ENCODE measurements at regions not wholly inside any gene's neighbourhood (a gene's known extent, or its start where the extent isn't known, plus 50 kb on each side); places are given as distances from the start of the nearest gene placed in this dataset.
A peak's percentile ranks its signal among the peaks of the same experiment; 100 is the strongest.

DNA sequence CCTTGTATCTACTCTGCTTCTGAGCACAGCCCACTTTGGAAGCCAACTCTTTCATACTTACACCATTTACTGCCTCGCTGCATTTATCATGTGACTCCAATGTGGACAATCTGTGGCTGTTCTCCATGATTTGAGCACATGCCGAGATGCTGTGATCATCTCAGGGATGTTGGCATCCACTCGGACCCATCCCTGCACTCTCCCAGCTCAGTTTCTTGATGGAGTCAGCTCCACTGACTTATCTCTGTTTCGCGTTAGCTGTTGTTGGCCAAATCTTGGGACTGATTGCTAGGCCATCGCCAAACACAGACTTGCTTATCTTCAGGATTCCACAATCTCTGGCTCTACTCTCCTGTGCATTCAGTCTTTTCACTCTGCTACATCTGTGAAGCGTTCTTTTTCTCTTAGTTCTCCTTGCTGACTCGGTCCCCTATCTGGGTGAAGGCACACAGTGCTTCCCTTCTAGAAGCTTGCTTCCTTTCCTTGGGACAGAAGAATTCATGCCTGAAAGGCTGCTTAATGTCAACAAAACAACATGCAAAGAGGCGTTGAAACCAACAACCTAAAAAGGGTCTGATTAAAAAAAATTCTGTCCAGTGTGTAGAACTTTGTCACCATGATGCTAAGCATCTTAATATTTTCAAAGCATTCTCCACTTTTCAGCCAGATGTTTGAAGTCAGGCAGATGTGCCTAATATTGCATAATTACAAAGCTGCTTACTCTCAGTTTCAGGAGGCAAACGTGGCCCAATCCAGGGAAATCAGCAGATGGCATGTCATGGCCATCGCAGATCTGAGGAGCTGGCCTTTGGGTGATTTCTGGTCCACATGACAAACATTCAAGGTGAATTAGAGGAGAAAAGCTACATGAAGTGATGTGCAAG is 120.7 kb downstream of the NGF start:
- in situ Hi-C loops (cut with HindIII; ENCODE audit: low pct_unique_long_range_greater_than_20kb, low sequenced_read_pairs) = no loop called here
- no peak for DNase-seq (ENCODE audit: low read depth in 1 of 2, low spot score in 1 of 2)
- TF ChIP-seq JUND (IDR thresholded peaks at IDR 0.05; ENCODE audit: low read depth) = no peak

DNA sequence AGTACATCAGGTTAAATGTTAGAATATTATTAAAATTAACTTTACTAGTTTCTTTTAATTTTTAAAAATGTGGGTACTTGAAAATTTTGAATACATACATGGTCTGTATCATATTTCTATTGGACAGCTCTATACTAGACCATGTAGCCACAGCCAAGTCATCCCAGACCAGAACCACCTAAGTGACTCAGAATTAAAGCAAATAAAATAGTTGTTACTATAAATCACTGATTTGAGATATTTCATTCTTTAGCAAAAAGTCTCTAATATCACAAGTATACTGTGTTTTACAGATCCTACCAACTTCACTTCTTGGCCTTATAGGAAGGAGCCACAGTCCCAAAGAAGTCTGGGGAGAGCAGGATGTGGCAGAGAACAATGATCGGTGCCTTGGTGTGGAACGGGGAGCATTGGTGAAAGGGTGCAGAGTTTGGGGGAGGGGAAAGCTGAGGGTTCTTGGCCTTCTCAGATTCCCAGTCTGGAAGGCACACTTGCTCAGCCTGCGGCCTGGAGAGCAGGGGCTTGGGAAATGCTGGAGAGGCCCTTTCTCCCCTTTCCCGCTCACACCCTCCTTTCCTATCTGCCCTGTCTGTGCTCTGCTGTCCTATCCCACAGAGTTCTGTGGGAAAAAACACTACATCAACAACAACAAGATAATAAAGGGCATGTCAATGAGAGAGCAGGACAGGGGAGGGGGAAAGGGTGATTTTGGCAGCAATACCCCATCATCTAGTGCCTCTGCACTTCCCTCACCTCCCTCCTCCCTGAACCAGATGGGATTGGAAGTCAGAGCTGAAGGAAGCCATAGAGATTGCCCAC is 122.1 kb downstream of the NGF start:
- in situ Hi-C loops (cut with HindIII; ENCODE audit: low pct_unique_long_range_greater_than_20kb, low sequenced_read_pairs) = no loop called here
- no peak for TF ChIP-seq JUND (IDR thresholded peaks at IDR 0.05; ENCODE audit: low read depth)
- DNase-seq (ENCODE audit: low read depth in 1 of 2, low spot score in 1 of 2) = no peak

DNA sequence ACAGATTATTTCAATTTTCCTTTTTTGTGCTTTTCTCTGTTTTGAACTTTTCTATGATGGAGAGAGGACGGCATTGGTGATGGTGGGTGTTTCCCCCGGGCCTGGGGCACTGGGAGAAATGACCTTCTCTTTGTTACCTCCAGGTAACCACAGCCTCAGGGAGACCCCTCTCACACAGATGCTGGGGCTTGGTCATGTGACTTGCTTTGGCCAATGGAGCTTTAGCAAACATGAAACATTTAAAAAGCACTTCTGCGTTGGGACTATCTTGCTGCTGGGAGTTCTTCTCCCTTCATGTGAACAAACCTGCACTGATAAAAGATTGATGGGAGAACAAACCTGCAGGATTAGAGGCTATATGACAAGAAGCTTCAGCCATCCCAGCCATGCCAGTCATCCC is 122.9 kb downstream of the NGF start:
- in situ Hi-C loops (cut with HindIII; ENCODE audit: low pct_unique_long_range_greater_than_20kb, low sequenced_read_pairs) = no loop called here
- DNase-seq (ENCODE audit: low read depth in 1 of 2, low spot score in 1 of 2) = no peak
- no peak for TF ChIP-seq JUND (IDR thresholded peaks at IDR 0.05; ENCODE audit: low read depth)

DNA sequence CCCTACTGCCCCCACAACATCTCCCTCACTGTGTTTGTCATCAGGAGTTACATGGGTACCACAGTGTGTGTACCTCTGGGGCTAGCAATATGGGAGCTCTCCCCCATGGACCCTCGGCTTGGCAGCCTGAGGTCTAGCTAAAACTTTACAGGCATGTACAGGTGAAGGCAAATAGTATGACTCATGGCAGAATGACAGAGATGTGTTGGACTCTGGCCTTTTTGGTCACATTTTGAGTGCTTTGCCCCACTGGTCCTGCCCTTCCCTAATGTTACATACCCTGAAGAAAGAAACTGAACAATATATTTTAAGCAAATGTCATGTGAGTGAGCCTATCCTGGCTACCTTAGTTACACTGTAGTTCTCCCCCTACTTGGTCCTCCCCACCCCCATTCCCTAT is 124.0 kb downstream of the NGF start:
- TF ChIP-seq JUND (IDR thresholded peaks at IDR 0.05; ENCODE audit: low read depth) = no peak
- no peak for DNase-seq (ENCODE audit: low read depth in 1 of 2, low spot score in 1 of 2)
- in situ Hi-C loops (cut with HindIII; ENCODE audit: low pct_unique_long_range_greater_than_20kb, low sequenced_read_pairs) = no loop called here

DNA sequence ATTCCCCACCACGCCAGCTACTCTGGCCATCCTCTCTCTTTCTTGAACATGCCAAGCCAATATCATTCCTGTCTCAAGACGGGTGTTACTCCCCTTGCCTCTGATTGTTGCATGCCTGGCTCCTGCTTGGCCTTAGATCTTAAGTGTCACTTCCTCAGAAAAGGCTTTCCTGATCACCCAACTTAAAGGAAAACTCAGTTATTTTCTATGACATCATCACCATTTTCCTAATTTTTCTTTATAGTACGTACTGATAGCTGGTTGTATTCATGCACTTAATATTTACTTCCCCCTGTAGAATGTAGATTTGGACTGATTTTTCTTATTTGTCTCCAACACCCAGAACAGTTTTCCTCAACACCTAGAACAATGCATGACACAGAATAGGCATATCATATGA is 123.8 kb upstream of the TSPAN2 start:
- in situ Hi-C loops (cut with HindIII; ENCODE audit: low pct_unique_long_range_greater_than_20kb, low sequenced_read_pairs) = no loop called here
- TF ChIP-seq JUND (IDR thresholded peaks at IDR 0.05; ENCODE audit: low read depth) = no peak

DNA sequence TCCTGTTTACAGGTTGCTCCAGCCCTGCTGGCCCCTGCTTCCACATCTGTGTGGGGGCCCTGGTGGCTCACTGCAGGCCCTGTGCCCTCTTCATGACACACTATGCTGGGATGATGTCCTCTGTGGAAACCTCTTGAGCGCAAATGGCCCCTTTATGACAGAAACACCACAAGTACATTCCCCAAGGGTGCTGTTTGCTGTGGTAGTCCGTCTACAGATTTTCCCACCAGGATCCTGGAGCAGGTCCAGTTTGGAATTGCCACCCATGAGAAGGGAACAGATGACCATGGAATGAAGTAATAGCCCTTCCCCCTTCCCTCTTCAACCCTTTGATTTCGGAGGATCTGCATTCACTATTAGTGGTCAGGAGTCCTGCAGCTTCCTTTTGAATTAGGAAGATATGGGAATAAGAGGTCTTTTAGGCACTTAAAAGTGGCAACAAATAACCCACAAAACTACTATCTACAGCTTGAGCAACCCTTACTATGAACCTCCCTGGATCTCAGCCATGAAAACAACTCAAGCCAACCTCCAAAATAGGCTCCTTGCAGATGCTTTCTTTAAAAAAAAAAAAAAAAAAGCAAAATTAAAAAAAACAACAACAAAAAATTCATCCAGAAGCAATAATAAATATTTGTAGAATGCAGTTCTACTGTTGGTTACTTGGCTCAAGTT is 121.9 kb upstream of the TSPAN2 start:
- TF ChIP-seq JUND (IDR thresholded peaks at IDR 0.05; ENCODE audit: low read depth) = no peak
- DNase-seq (ENCODE audit: low read depth in 1 of 2, low spot score in 1 of 2) = no peak
- in situ Hi-C loops (cut with HindIII; ENCODE audit: low pct_unique_long_range_greater_than_20kb, low sequenced_read_pairs) = no loop called here

More for the DNA sequence above, 123.8 kb upstream of the TSPAN2 start:
- no peak for DNase-seq (ENCODE audit: low read depth in 1 of 2, low spot score in 1 of 2)

DNA sequence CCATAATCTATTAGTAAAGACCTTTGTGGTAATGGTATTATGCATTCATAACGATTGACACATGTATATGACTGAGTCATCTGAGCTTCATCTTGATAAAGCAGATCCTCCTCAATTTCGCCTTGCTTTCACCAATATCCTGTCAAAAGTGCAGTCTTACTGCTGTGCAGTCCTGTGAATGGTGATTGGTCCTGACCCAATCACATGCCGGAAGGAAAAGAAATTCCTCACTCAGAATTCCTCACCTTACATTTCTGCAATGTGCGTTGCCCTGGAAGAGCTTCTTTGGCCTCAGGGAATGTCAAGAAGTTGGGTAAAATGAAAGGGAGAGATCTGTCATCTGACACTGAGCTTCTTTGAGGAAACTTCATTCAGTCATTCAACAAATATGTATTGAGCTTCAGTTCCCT is 121.0 kb upstream of the TSPAN2 start:
- peak; percentile 7 to 84 for DNase-seq (ENCODE audit: low read depth in 1 of 2, low spot score in 1 of 2)
- in situ Hi-C loops (cut with HindIII; ENCODE audit: low pct_unique_long_range_greater_than_20kb, low sequenced_read_pairs) = no loop called here
- TF ChIP-seq JUND (IDR thresholded peaks at IDR 0.05; ENCODE audit: low read depth) = no peak

DNA sequence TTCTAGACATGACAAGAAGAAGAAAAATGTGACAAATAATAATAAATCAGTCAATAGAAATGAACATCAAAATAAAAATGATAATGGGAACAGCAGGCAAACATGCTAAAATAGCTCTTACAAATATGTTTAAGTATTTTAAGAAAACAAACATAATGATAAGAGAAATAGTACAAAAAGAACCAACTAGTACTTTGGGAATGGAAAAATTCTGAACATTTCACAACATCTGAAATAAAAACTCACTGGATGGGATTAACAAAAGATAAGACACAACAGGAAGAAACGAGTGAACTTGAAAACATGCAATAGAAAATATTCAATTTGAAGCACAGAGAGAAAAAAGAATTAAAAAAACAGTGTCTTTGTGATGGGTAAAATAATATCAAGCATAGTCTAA is 115.2 kb upstream of the TSPAN2 start:
- DNase-seq (ENCODE audit: low read depth in 1 of 2, low spot score in 1 of 2) = no peak
- TF ChIP-seq JUND (IDR thresholded peaks at IDR 0.05; ENCODE audit: low read depth) = no peak
- in situ Hi-C loops (cut with HindIII; ENCODE audit: low pct_unique_long_range_greater_than_20kb, low sequenced_read_pairs) = no loop called here

DNA sequence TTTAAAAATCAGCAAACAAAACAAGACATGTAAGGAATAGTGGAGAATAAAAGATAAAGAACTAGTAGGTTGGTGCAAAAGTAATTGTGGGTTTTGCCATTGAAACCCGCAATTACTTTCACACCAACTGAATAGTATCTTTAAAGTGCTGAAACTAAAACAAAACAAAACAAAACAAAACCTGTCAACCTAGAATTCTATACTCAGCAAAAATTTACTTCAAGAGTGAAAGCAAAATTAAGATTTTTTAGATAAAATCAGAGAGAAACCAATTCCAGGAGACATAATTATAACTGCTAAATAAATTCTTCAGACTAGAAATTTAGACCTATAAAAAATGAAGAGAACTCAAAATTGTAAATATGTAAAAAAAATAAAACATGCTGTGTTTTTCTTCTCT is 114.0 kb upstream of the TSPAN2 start:
- in situ Hi-C loops (cut with HindIII; ENCODE audit: low pct_unique_long_range_greater_than_20kb, low sequenced_read_pairs) = no loop called here
- DNase-seq (ENCODE audit: low read depth in 1 of 2, low spot score in 1 of 2) = no peak
- no peak for TF ChIP-seq JUND (IDR thresholded peaks at IDR 0.05; ENCODE audit: low read depth)

DNA sequence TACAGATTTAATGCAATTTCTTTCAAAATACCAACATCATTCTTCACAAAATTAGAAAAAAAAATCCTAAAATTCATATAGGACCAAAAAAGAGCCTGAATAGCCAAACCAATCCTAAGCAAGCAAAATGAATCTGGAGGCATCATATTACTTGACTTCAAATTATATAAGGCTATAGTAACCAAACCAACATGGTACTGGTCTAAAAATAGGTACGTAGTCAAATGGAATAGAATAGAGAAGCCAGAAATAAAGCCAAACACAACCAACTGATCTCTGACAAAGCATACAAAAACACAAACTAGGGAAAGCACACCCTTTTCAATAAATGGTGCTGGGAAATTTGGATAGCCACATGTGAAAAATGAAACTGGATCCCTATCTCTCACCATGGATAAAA is 112.3 kb upstream of the TSPAN2 start:
- in situ Hi-C loops (cut with HindIII; ENCODE audit: low pct_unique_long_range_greater_than_20kb, low sequenced_read_pairs) = no loop called here
- DNase-seq (ENCODE audit: low read depth in 1 of 2, low spot score in 1 of 2) = no peak
- no peak for TF ChIP-seq JUND (IDR thresholded peaks at IDR 0.05; ENCODE audit: low read depth)

DNA sequence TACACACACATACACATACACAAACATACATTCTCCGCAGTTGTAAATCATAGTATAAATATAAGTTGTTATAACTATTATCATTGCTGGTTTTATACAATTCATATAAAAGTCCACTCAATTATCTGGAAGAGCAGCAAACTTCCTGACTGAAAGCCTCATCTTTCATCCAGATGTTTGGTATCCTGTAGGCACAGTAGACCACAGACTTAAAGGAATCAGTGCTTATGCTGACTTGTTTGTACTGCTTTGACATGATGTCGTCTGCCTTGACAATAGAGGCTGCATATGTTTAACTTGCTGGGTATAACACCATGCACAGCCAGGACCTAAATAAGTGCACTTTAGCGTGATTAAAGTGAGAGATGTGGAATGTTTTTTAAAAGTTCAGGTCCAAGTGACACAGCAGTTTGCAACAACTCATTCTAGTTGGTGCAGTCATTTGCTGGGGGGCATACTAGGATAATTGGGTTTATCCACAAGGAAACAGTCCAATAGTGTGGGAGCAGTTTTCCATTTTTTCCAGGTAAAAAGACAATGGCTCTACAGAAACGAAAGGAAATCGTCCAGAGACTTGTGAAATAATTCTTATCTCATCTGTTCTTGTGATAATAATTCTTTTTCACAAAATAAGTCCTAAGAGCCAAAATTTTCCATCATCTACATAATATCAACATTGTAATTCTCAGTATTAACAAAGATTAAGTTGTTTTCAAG is 110.3 kb upstream of the TSPAN2 start:
- TF ChIP-seq JUND (IDR thresholded peaks at IDR 0.05; ENCODE audit: low read depth) = no peak
- no peak for DNase-seq (ENCODE audit: low read depth in 1 of 2, low spot score in 1 of 2)
- in situ Hi-C loops (cut with HindIII; ENCODE audit: low pct_unique_long_range_greater_than_20kb, low sequenced_read_pairs) = no loop called here

DNA sequence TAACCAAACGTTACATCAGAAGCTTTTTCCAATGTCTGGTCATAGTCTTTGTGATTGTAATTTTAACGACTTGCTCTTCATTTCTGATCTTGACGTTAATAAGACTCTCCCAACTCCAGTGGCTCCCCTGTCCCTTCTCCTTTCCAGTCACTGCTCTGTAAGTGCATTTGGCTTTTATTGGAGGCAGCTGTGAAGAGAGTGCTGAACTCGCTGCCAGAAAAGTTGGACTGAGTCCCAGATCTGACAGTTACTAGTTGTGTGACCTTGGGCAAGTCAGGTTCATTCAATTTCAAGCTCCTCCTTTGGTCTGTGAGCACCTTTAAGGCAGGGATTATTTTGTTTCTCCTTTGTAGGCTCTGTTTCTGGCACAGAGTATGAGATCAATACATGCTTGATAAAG is 109.6 kb upstream of the TSPAN2 start:
- in situ Hi-C loops (cut with HindIII; ENCODE audit: low pct_unique_long_range_greater_than_20kb, low sequenced_read_pairs) = no loop called here
- TF ChIP-seq JUND (IDR thresholded peaks at IDR 0.05; ENCODE audit: low read depth) = no peak
- peak in 1 of 2 experiments; percentile 27 for DNase-seq (ENCODE audit: low read depth in 1 of 2, low spot score in 1 of 2)

All from T47D (cell line).